GM18508 (cell line): ENCODE measurements at regions not wholly inside any gene's neighbourhood (a gene's known extent, or its start where the extent isn't known, plus 50 kb on each side); places are given as distances from the start of the nearest gene placed in this dataset.
A peak's percentile ranks its signal among the peaks of the same experiment; 100 is the strongest.
"Not testable (repeated sequence)": the region's sequence is repeated elsewhere in the genome, so short reads cannot be mapped to it uniquely, and the experiment has no call there.

ENCODE experiments used
- ATAC-seq: cut with Tn5 transposase; IDR thresholded peaks from one replicate; pipeline ENCODE4 v1.9.1; 2021; ENCODE audit warnings: moderate number of reproducible peaks; ENCODE audit not compliant: insufficient read depth, unreplicated experiment

GRCh38 chr12:11976005-11976404 is 94.7 kb upstream of the BCL2L14 start:
- no peak for ATAC-seq

GRCh38 chr12:11978726-11979384 is 91.9 kb upstream of the BCL2L14 start:
- ATAC-seq, result no peak

- ATAC-seq, result no peak
Observed at GRCh38 chr12:11980115-11980514, 90.6 kb upstream of the BCL2L14 start.

GRCh38 chr12:11981121-11981733 is 89.5 kb upstream of the BCL2L14 start:
- peak; percentile 66 for ATAC-seq

DNA sequence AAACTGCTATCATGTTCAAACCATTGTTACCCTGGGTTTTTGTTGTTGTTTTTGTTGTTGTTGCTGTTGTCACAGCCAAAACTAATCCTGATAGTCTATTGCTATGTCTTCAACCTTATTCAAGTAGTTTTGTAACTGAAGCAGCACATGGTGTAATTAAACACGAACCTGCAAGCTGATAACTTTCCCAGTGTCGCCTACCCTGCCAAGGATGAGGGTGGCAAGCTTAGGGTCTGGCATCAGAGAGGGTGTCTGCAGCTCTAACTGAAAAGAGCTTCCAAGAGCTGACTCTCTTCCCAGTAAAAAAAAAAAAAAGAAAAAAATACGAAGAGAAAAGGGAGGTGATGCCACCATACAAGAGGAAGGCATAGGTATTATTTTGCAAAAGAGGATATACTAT is 86.3 kb upstream of the BCL2L14 start:
- no peak for ATAC-seq

DNA sequence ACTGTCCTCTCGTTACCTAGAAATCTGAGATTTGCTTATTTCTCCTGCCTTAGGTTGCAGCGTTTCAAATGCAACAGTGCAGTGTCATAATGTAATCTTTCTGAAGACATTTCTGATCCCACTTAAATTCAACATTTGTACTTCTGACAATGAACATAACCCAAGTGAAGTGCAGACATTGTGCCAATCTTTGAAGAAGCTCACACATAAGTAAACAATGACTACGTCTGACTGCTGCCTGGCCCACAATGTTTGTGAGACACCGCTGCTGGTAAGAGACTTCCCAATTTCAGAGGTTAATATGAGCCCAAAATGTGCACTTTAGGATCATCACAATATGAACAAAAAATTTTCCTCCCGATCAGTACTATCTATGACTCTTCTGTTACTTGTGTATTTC is 84.6 kb upstream of the BCL2L14 start:
- no peak for ATAC-seq

- ATAC-seq, result no peak
Observed at GRCh38 chr12:11987901-11988300, 82.8 kb upstream of the BCL2L14 start.

GRCh38 chr12:11991604-11992003 is 79.1 kb upstream of the BCL2L14 start:
- no peak for ATAC-seq

DNA sequence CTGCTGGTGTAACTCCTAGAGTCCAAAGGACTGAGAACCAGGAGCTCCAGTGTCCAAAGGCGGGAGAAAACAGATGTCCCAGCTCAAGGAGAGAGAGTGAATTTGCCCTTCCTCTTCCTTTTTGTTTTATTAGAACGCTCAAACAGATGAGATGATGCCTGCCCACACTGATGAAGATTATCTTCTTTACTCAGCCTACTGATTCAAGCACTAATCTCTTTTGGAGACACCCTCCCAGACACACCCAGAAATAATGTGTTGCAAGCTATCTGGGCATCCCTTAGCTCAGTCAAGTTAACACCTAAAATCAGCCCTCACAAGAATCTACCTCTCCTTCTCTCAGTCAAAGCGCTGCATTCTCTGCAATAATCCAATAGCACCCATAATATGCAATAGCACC is 78.2 kb upstream of the BCL2L14 start:
- no peak for ATAC-seq

GRCh38 chr12:11998307-11998943 is 72.3 kb upstream of the BCL2L14 start:
- not testable (repeated sequence) for ATAC-seq

DNA sequence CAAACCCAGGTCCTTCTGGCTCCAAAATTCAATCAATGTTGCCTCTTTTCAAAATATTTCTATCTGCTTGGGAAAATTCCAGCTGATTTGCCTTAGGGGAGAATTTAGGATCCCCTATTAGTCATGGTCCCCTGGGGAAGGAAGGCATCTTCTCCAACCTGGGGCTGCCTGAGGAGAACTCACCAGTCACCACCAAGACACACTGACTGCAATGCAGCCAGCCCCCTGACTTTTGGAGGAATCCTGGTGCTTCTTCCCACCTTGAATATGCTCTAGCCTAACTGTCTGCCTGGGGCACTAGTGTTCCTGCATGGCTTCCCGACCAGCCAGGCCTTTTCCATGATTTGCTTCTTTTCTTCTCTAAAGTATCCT is 71.8 kb upstream of the BCL2L14 start:
- no peak for ATAC-seq

DNA sequence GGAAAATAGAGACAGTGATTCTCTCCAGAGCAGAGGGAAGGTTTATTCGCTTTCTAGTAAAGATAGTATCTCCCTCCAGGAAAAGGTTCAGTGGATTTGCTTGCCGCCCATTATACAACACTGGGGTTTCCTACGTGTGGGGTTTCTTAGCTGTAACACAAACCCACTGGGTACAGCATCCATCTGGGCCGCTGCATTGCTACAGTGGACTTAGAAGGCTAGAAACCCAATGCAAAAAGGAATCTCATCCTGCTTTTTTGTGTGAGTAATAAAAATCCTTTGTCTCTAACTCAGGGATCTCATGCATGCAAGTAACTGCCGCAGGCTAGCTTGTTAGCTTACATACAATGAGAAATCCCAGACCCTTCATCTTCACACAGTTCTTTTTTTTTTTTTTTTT is 67.1 kb upstream of the BCL2L14 start:
- no peak for ATAC-seq

DNA sequence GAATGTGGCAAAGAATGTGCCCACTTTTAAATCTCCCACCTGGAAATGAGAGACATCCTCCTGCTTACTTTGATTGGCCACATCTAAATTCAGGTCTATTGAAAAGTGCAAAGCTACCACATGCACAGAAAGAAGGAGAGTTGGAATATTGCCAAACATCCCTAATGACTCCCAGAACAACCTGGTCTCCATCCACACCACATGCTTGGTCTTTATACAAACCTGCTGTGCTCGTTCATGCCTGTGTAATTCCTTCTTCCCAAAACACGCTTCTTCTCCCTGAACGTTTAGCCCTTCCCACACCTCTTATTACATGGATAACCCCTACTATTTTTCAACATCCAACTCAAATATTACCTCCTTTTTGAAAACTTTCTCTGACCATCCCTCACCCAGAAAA is 66.2 kb upstream of the BCL2L14 start:
- ATAC-seq, result no peak

GRCh38 chr12:12007001-12007712 is 63.6 kb upstream of the BCL2L14 start:
- ATAC-seq, result no peak

DNA sequence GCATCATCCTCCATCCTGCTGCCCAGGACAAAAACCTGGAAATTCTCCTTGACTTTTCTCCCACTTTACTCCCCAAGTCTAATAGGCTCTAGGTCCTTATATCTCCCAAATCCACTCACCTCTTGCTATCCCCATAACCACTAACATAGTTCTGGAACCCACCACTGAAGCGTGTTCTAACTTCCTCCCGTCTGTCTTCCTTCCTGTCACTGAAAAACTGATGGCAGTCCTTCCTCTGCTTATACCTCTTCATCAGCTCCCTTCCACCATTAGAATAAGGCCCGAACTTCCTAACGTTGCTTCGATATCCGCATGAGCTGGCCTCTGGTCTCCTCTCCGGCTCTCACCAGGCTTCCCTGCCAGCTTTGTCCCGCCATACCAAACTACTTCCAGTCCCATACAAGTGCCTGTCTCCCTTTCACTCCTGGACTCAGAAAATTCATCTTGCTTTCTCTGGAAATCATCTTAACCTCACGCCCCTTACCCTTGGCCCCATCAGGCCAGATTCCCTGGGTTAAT is 63.0 kb upstream of the BCL2L14 start:
- no peak for ATAC-seq

GRCh38 chr12:12008232-12008850 is 62.4 kb upstream of the BCL2L14 start:
- ATAC-seq, result no peak

- no peak for ATAC-seq
Observed at GRCh38 chr12:12008931-12009611, 61.7 kb upstream of the BCL2L14 start.

GRCh38 chr12:12009749-12010276 is 60.9 kb upstream of the BCL2L14 start:
- not testable (repeated sequence) for ATAC-seq

DNA sequence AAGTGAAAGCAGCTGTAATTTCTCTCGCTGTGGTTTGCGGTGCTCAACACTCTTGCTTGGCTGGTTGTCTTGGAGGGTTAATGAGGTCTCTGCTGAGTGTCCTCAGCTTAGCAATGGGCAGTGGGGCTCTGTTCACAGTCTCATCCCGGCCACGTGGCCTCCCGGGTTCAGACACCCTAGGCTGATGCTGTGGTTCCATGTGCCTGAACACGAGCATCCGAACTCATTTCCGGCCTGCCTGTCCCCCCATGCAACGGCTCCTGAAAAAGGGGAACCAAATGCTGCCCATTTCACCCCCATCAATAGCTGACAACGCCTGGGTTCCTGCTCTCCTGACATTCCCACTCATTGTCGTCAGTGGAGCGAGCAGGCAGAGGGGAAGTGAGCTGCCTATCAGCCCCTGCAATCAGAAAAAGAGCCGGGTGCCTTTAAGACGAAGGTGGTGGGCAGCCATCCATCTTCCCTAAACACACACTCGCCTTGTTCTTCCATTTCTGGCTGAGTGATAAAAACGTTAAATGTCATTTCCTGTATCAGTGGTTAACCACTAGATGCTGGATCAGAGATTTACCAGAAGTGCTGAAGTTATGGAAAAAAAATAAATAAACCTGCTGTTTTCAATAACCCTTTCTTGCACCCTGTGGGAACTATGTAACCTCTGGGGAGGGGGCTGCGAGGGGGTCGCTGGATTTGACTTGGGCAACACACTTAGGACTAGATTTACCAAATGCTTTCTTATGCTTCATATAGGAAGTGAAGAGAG is 60.3 kb upstream of the BCL2L14 start:
- peak; percentile 44 for ATAC-seq
